Caco-2 (cell line): ENCODE measurements at regions not wholly inside any gene's neighbourhood (a gene's known extent, or its start where the extent isn't known, plus 50 kb on each side); places are given as distances from the start of the nearest gene placed in this dataset.

Experiments
- BruUV-seq: library from RNA; stranded (reverse); fragments of 400-500 nt; replicated peaks from 2 replicates; lab custom pipeline; 2021; lab: Mats Ljungman, UMichigan
- CTCF ChIA-PET: fragments of 300-600 bp; sonication (Branson Sonifier 250); formaldehyde crosslinking; loops from one replicate; lab custom pipeline; 2022; ENCODE audit warnings: antibody characterized with exemption; lab: Charles Lee
- POLR2A ChIA-PET: fragments of 300-600 bp; sonication (Branson Sonifier 250); formaldehyde crosslinking; loops from one replicate; lab custom pipeline; 2022; ENCODE audit warnings: antibody characterized with exemption; lab: Charles Lee
- DNase-seq, 2 experiments: peaks; one replicate each; pipeline versions ENCODE4 v3.0.0 to v3.0.0-alpha.2; 2020 to 2022
- H3K27me3 ChIP-seq: replicated peaks from 2 replicates; pipeline ENCODE4 v1.6.0; 2011; ENCODE audit warnings: low read length; ENCODE audit not compliant: control insufficient read depth, insufficient read depth
- H3K36me3 ChIP-seq: 2 replicates; pipeline ENCODE4 v1.5.1; 2011; ENCODE audit warnings: low read length; ENCODE audit not compliant: control insufficient read depth, insufficient read depth
- H3K4me1 ChIP-seq: fragments of 250-450 bp; sonication (Bioruptor Pico); 2 replicates; pipeline ENCODE4 v1.5.1; 2020; ENCODE audit warnings: mild to moderate bottlenecking
- H3K4me3 ChIP-seq: 2 replicates; pipeline ENCODE4 v1.5.1; 2011; ENCODE audit warnings: low read depth, mild to moderate bottlenecking, control low read depth, low read length
- H3K9me3 ChIP-seq: fragments of 250-450 bp; sonication (Bioruptor Pico); 2 replicates; pipeline ENCODE4 v1.5.1; 2020; ENCODE audit warnings: mild to moderate bottlenecking, moderate library complexity
- H3K27ac Mint-ChIP-seq: one replicate; pipeline ENCODE4 v1.8.0; 2022; ENCODE audit warnings: mixed read lengths; ENCODE audit not compliant: unreplicated experiment
- H3K27me3 Mint-ChIP-seq: one replicate; pipeline ENCODE4 v1.8.0; 2022; ENCODE audit warnings: mixed read lengths; ENCODE audit not compliant: insufficient read depth, unreplicated experiment
- H3K36me3 Mint-ChIP-seq: one replicate; pipeline ENCODE4 v1.8.0; 2022; ENCODE audit warnings: mild to moderate bottlenecking, mixed read lengths; ENCODE audit not compliant: insufficient read depth, unreplicated experiment
- H3K4me1 Mint-ChIP-seq: one replicate; pipeline ENCODE4 v1.8.0; 2022; ENCODE audit warnings: low read depth, mixed read lengths; ENCODE audit not compliant: unreplicated experiment
- H3K4me3 Mint-ChIP-seq: one replicate; pipeline ENCODE4 v1.8.0; 2022; ENCODE audit warnings: mild to moderate bottlenecking, moderate library complexity, mixed read lengths; ENCODE audit not compliant: unreplicated experiment
- H3K9me3 Mint-ChIP-seq: one replicate; pipeline ENCODE4 v1.8.0; 2022; ENCODE audit warnings: mixed read lengths; ENCODE audit not compliant: unreplicated experiment
- intact Hi-C: fragments of 100-400 bp; cut with micrococcal nuclease; formaldehyde crosslinking; loops from one replicate; pipeline ENCODE4 v1.10.0; 2022; ENCODE audit not compliant: unreplicated experiment
- TF ChIP-seq, protein P1 (sequence below), 2 experiments: fragments of 200-600 bp in 1 of 2; IDR thresholded peaks; 1 replicate in 1 of 2; 2 replicates in 1 of 2; pipeline versions ENCODE4 v1.5.1 to v1.8.0; 2011 to 2022; ENCODE audit warnings: antibody characterized with exemption in 1 of 2, control low read depth in 1 of 2, inconsistent platforms in 1 of 2, low read depth in 1 of 2, low read length in 1 of 2, mild to moderate bottlenecking in 1 of 2, moderate library complexity in 1 of 2; ENCODE audit not compliant: insufficient read depth in 1 of 2, severe bottlenecking in 1 of 2, unreplicated experiment in 1 of 2

DNA sequence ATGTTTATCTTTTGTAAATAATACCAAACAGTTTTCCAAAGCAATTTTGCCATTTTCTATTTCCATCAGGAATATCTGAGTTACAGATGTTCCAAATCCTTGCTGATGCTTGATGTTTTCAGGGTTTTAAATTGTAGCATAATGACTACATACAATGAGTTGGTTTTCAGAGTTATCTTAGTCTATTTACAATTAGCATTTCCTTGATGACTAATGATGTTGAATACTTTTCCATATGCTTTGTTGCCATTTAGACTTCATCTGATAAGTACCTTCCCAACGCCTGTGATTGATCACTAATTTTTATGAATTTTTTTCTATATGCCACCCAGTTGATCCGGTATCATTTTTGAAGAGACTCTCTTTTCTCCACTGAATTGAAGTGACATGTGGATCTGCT is 102.3 kb downstream of the SLC25A46 start:
- Histone ChIP-seq H3K27me3 (no peaks in the 10 kb centered on the region), H3K4me1 (no peaks in the 10 kb centered on the region), H3K4me3 (no peak overlapping the region), H3K9me3 (no peaks in the 10 kb centered on the region), H3K36me3 (no peaks in the 10 kb centered on the region)
- no peaks in the 10 kb centered on the region for H3K36me3 Mint-ChIP-seq
- TF ChIP-seq, protein P1, sequence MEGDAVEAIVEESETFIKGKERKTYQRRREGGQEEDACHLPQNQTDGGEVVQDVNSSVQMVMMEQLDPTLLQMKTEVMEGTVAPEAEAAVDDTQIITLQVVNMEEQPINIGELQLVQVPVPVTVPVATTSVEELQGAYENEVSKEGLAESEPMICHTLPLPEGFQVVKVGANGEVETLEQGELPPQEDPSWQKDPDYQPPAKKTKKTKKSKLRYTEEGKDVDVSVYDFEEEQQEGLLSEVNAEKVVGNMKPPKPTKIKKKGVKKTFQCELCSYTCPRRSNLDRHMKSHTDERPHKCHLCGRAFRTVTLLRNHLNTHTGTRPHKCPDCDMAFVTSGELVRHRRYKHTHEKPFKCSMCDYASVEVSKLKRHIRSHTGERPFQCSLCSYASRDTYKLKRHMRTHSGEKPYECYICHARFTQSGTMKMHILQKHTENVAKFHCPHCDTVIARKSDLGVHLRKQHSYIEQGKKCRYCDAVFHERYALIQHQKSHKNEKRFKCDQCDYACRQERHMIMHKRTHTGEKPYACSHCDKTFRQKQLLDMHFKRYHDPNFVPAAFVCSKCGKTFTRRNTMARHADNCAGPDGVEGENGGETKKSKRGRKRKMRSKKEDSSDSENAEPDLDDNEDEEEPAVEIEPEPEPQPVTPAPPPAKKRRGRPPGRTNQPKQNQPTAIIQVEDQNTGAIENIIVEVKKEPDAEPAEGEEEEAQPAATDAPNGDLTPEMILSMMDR (IDR thresholded peaks at IDR 0.05; ENCODE audit: insufficient read depth in 1 of 2, low read depth in 1 of 2, low read length in 1 of 2, severe bottlenecking in 1 of 2, unreplicated experiment in 1 of 2): no peak
- H3K9me3 Mint-ChIP-seq: no peaks in the 10 kb centered on the region
- H3K4me3 Mint-ChIP-seq: no peak overlapping the region
- ChIA-PET CTCF (no interaction called here), POLR2A (no interaction called here)
- no TSS peak for BruUV-seq
- H3K27ac Mint-ChIP-seq: no peak overlapping the region
- H3K27me3 Mint-ChIP-seq: no peaks in the 10 kb centered on the region
- H3K4me1 Mint-ChIP-seq: no peaks in the 10 kb centered on the region
- no peak for DNase-seq
- intact Hi-C loops: no loop called here

DNA sequence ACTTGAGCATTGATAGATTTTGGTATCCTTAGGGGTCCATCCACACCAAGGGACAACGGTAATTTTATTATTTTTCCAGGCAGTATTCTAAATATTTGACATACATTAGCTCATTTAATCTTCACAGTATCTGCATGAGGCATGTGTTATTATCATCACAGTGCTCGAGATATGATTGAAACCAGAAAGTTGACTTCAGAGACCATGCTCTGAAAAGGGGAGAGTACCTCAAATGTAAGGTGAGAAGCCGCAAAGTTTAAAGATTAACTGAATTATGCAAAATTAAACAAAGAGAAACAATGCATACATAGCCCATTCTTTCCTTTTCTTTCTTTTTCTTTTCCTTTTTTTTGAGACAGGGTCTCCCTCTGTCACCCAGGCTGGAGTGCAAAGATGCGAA is 104.1 kb downstream of the SLC25A46 start:
- no peaks in the 10 kb centered on the region for H3K9me3 Mint-ChIP-seq
- H3K4me1 Mint-ChIP-seq: no peaks in the 10 kb centered on the region
- POLR2A ChIA-PET: no interaction called here
- no peaks in the 10 kb centered on the region for H3K36me3 Mint-ChIP-seq
- no peak overlapping the region for H3K4me3 ChIP-seq
- intact Hi-C loops: no loop called here
- CTCF ChIA-PET: no interaction called here
- no peak overlapping the region for H3K27ac Mint-ChIP-seq
- no peaks in the 10 kb centered on the region for H3K27me3 ChIP-seq
- no peaks in the 10 kb centered on the region for H3K4me1 ChIP-seq
- no peak overlapping the region for H3K4me3 Mint-ChIP-seq
- H3K9me3 ChIP-seq: no peaks in the 10 kb centered on the region
- H3K27me3 Mint-ChIP-seq: no peaks in the 10 kb centered on the region
- no peak for DNase-seq
- TF ChIP-seq, protein P1 (IDR thresholded peaks at IDR 0.05; ENCODE audit: insufficient read depth in 1 of 2, low read depth in 1 of 2, low read length in 1 of 2, severe bottlenecking in 1 of 2, unreplicated experiment in 1 of 2): no peak
- BruUV-seq: no TSS peak
- H3K36me3 ChIP-seq: no peaks in the 10 kb centered on the region

DNA sequence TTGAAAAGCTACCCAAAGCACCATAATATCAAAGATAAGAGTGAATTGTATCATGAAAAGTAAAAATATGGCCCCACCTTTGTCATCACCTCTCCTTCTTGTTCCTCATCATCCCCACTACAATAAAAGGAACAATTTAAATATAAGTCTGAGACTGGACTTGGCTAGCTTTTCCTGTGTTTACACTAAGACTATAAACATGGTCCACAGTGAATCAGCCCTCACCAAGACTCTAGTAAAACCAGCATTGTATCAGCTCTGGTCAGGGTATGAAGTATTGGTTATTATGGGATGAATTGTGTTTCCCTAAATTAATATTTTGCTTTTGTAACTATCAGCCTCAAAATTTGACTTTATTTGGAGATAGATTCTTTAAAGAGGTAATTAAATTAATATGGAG is 105.4 kb downstream of the SLC25A46 start:
- Histone ChIP-seq H3K4me1 (no peaks in the 10 kb centered on the region), H3K9me3 (no peaks in the 10 kb centered on the region), H3K4me3 (no peak overlapping the region), H3K36me3 (no peaks in the 10 kb centered on the region), H3K27me3 (no peaks in the 10 kb centered on the region)
- no peak for DNase-seq
- CTCF ChIA-PET: no interaction called here
- H3K27ac Mint-ChIP-seq: no peak overlapping the region
- intact Hi-C loops: no loop called here
- TF ChIP-seq, protein P1 (IDR thresholded peaks at IDR 0.05; ENCODE audit: insufficient read depth in 1 of 2, low read depth in 1 of 2, low read length in 1 of 2, severe bottlenecking in 1 of 2, unreplicated experiment in 1 of 2): no peak
- POLR2A ChIA-PET: no interaction called here
- peaks cover 7% of the 10 kb centered on the region for H3K9me3 Mint-ChIP-seq
- BruUV-seq: no TSS peak
- H3K4me3 Mint-ChIP-seq: no peak overlapping the region
- H3K27me3 Mint-ChIP-seq: no peaks in the 10 kb centered on the region
- H3K4me1 Mint-ChIP-seq: no peaks in the 10 kb centered on the region
- no peaks in the 10 kb centered on the region for H3K36me3 Mint-ChIP-seq
